ENCODE measurements at regions not wholly inside any gene's neighbourhood (a gene's known extent, or its start where the extent isn't known, plus 50 kb on each side); places are given as distances from the start of the nearest gene placed in this dataset.

- H3K27me3 ChIP-seq, result no peaks in the 10 kb centered on the region
These were observed 150.3 kb downstream of the DMRTA2 start for GRCh38 chr1:50272912-50273311.

GRCh38 chr1:50271968-50272578 is 151.2 kb downstream of the DMRTA2 start:
- Histone ChIP-seq H3K27me3 (no peaks in the 10 kb centered on the region), H3K9ac (no peak overlapping the region), H3K4me1 (no peaks in the 10 kb centered on the region), H4K20me1 (0 out of 2 replicates have a peak, but pooled peaks cover 5% of the 10 kb centered on the region), H3K9me3 (no peaks in the 10 kb centered on the region), H3K4me3 (no peak overlapping the region), H3K4me2 (no peak overlapping the region), H3K27ac (no peak overlapping the region), H3K36me3 (no peaks in the 10 kb centered on the region)
- TF ChIP-seq Cebpa-rat (IDR thresholded peaks at IDR 0.05), result no peak

More at GRCh38 chr1:50272912-50273311, 150.3 kb downstream of the DMRTA2 start:
- Histone ChIP-seq H3K4me1 (no peaks in the 10 kb centered on the region), H3K27ac (no peak overlapping the region), H3K4me2 (no peak overlapping the region), H3K9me3 (no peaks in the 10 kb centered on the region), H3K4me3 (no peak overlapping the region), H3K9ac (no peak overlapping the region), H3K36me3 (no peaks in the 10 kb centered on the region), H4K20me1 (0 out of 2 replicates have a peak, but pooled peaks cover 5% of the 10 kb centered on the region)
- no peak for TF ChIP-seq Cebpa-rat (IDR thresholded peaks at IDR 0.05)

- H3K27ac ChIP-seq, result no peak overlapping the region
These were observed 151.9 kb downstream of the DMRTA2 start for GRCh38 chr1:50271337-50271736.

GRCh38 chr1:50270926-50271325 is 152.3 kb downstream of the DMRTA2 start:
- TF ChIP-seq Cebpa-rat (IDR thresholded peaks at IDR 0.05), result no peak
- Histone ChIP-seq H3K4me3 (no peak overlapping the region), H3K9ac (no peak overlapping the region), H3K9me3 (no peaks in the 10 kb centered on the region), H3K27ac (no peak overlapping the region), H3K27me3 (no peaks in the 10 kb centered on the region), H3K36me3 (no peaks in the 10 kb centered on the region), H3K4me2 (no peak overlapping the region), H3K4me1 (no peaks in the 10 kb centered on the region), H4K20me1 (0 out of 2 replicates have a peak, but pooled peaks cover 5% of the 10 kb centered on the region)

More at GRCh38 chr1:50271337-50271736, 151.9 kb downstream of the DMRTA2 start:
- no peaks in the 10 kb centered on the region for H3K9me3 ChIP-seq
- no peak overlapping the region for H3K4me3 ChIP-seq
- no peaks in the 10 kb centered on the region for H3K4me1 ChIP-seq
- H3K4me2 ChIP-seq, result no peak overlapping the region
- no peak for TF ChIP-seq Cebpa-rat (IDR thresholded peaks at IDR 0.05)
- no peaks in the 10 kb centered on the region for H3K27me3 ChIP-seq
- H3K9ac ChIP-seq, result no peak overlapping the region
- 0 out of 2 replicates have a peak, but pooled peaks cover 5% of the 10 kb centered on the region for H4K20me1 ChIP-seq
- H3K36me3 ChIP-seq, result no peaks in the 10 kb centered on the region

- H3K9ac ChIP-seq, result no peak overlapping the region
- H3K27me3 ChIP-seq, result no peaks in the 10 kb centered on the region
- no peak overlapping the region for H3K27ac ChIP-seq
- 0 out of 2 replicates have a peak, but pooled peaks cover 5% of the 10 kb centered on the region for H4K20me1 ChIP-seq
- no peak overlapping the region for H3K4me2 ChIP-seq
- no peaks in the 10 kb centered on the region for H3K9me3 ChIP-seq
- no peaks in the 10 kb centered on the region for H3K36me3 ChIP-seq
- no peak for TF ChIP-seq Cebpa-rat (IDR thresholded peaks at IDR 0.05)
- H3K4me1 ChIP-seq, result no peaks in the 10 kb centered on the region
- no peak overlapping the region for H3K4me3 ChIP-seq
These were observed 155.2 kb downstream of the DMRTA2 start for GRCh38 chr1:50268049-50268448.

GRCh38 chr1:50266509-50266908 is 156.7 kb downstream of the DMRTA2 start:
- no peaks in the 10 kb centered on the region for H3K9me3 ChIP-seq
- H3K4me1 ChIP-seq, result no peaks in the 10 kb centered on the region
- H3K36me3 ChIP-seq, result no peaks in the 10 kb centered on the region
- H3K27me3 ChIP-seq, result no peaks in the 10 kb centered on the region
- TF ChIP-seq Cebpa-rat (IDR thresholded peaks at IDR 0.05), result no peak
- H3K9ac ChIP-seq, result no peak overlapping the region
- 0 out of 2 replicates have a peak, but pooled peaks cover 1% of the 10 kb centered on the region for H4K20me1 ChIP-seq
- no peak overlapping the region for H3K4me2 ChIP-seq
- H3K4me3 ChIP-seq, result no peak overlapping the region
- no peak overlapping the region for H3K27ac ChIP-seq

GRCh38 chr1:50265790-50266314 is 157.1 kb downstream of the ELAVL4 start:
- TF ChIP-seq Cebpa-rat (IDR thresholded peaks at IDR 0.05), result no peak
- no peak overlapping the region for H3K4me2 ChIP-seq

GRCh38 chr1:50264590-50264989 is 155.9 kb downstream of the ELAVL4 start:
- Histone ChIP-seq H3K27ac (no peak overlapping the region), H3K4me2 (no peak overlapping the region), H3K9ac (no peak overlapping the region), H3K4me1 (no peaks in the 10 kb centered on the region), H3K4me3 (no peak overlapping the region), H4K20me1 (no peaks in the 10 kb centered on the region), H3K9me3 (no peaks in the 10 kb centered on the region), H3K27me3 (no peaks in the 10 kb centered on the region), H3K36me3 (no peaks in the 10 kb centered on the region)
- TF ChIP-seq Cebpa-rat (IDR thresholded peaks at IDR 0.05), result no peak

More at GRCh38 chr1:50265790-50266314, 157.1 kb downstream of the ELAVL4 start:
- H3K4me1 ChIP-seq, result no peaks in the 10 kb centered on the region
- no peak overlapping the region for H3K27ac ChIP-seq
- no peak overlapping the region for H3K4me3 ChIP-seq
- no peak overlapping the region for H3K9ac ChIP-seq
- H3K9me3 ChIP-seq, result no peaks in the 10 kb centered on the region
- no peaks in the 10 kb centered on the region for H4K20me1 ChIP-seq
- H3K27me3 ChIP-seq, result no peaks in the 10 kb centered on the region
- no peaks in the 10 kb centered on the region for H3K36me3 ChIP-seq

GRCh38 chr1:50262436-50262835 is 153.7 kb downstream of the ELAVL4 start:
- Histone ChIP-seq H3K4me2 (no peak overlapping the region), H3K9me3 (no peaks in the 10 kb centered on the region), H3K27ac (no peak overlapping the region), H3K27me3 (no peaks in the 10 kb centered on the region), H3K36me3 (no peaks in the 10 kb centered on the region), H3K4me3 (no peak overlapping the region), H3K4me1 (no peaks in the 10 kb centered on the region), H4K20me1 (no peaks in the 10 kb centered on the region), H3K9ac (no peak overlapping the region)
- no peak for TF ChIP-seq Cebpa-rat (IDR thresholded peaks at IDR 0.05)

GRCh38 chr1:50261951-50262350 is 153.2 kb downstream of the ELAVL4 start:
- no peak for TF ChIP-seq Cebpa-rat (IDR thresholded peaks at IDR 0.05)
- Histone ChIP-seq H3K27me3 (no peaks in the 10 kb centered on the region), H4K20me1 (no peaks in the 10 kb centered on the region), H3K27ac (no peak overlapping the region), H3K9me3 (no peaks in the 10 kb centered on the region), H3K4me2 (no peak overlapping the region), H3K4me3 (no peak overlapping the region), H3K36me3 (no peaks in the 10 kb centered on the region), H3K4me1 (no peaks in the 10 kb centered on the region), H3K9ac (no peak overlapping the region)

Data from BLaER1 (cell line).